CD14-positive monocyte (primary cell): ENCODE measurements at regions not wholly inside any gene's neighbourhood (a gene's known extent, or its start where the extent isn't known, plus 50 kb on each side); places are given as distances from the start of the nearest gene placed in this dataset.

ENCODE experiments used
- DNase-seq, 3 donors: peaks; one replicate each; pipeline ENCODE4 v3.0.0-alpha.2; 2011 to 2022
- H2AFZ ChIP-seq: 2 replicates; pipeline ENCODE4 v1.6.0; 2012; ENCODE audit warnings: mild to moderate bottlenecking, low read depth, low read length, inconsistent platforms; ENCODE audit not compliant: insufficient read depth, poor library complexity, severe bottlenecking
- H3K27ac ChIP-seq, 2 donors: 1 replicate in 1 of 2; 2 replicates in 1 of 2; pipeline ENCODE4 v1.5.1; 2012 to 2013; ENCODE audit warnings: low read length in 2 of 2, control low read depth in 1 of 2, inconsistent platforms in 1 of 2, low read depth in 1 of 2, mild to moderate bottlenecking in 1 of 2
- H3K27me3 ChIP-seq, 2 donors: one replicate each; pipeline versions ENCODE4 v1.6.0 to v1.6.1; 2011 to 2013; ENCODE audit warnings: low read length in 2 of 2; ENCODE audit not compliant: control insufficient read depth in 2 of 2, insufficient read depth in 2 of 2
- H3K36me3 ChIP-seq, 2 donors: replicated peaks in 1 of 2; 1 replicate in 1 of 2; 2 replicates in 1 of 2; pipeline versions ENCODE4 v1.5.1 to v1.6.1; 2012 to 2013; ENCODE audit warnings: low read length in 2 of 2, control low read depth in 1 of 2, inconsistent platforms in 1 of 2, mild to moderate bottlenecking in 1 of 2; ENCODE audit not compliant: insufficient read depth in 2 of 2, control insufficient read depth in 1 of 2
- H3K4me1 ChIP-seq, 2 donors: 1 replicate in 1 of 2; 2 replicates in 1 of 2; pipeline versions ENCODE4 v1.5.1 to v1.6.1; 2012 to 2013; ENCODE audit warnings: low read length in 2 of 2, control low read depth in 1 of 2, inconsistent platforms in 1 of 2, mild to moderate bottlenecking in 1 of 2, moderate library complexity in 1 of 2; ENCODE audit not compliant: insufficient read depth in 2 of 2, control insufficient read depth in 1 of 2
- H3K4me2 ChIP-seq: replicated peaks from 2 replicates; pipeline ENCODE3; 2012; ENCODE audit warnings: low read length, moderate library complexity, mild to moderate bottlenecking; ENCODE audit not compliant: poor library complexity, severe bottlenecking; ENCODE audit errors: extremely low read depth
- H3K4me3 ChIP-seq, 3 experiments: fragments of 200-600 bp in 1 of 3; sonication (generic) in 1 of 3; replicated peaks in 1 of 3; 1 replicate in 2 of 3; 2 replicates in 1 of 3; pipeline ENCODE4 v1.5.1; 2011 to 2013; ENCODE audit warnings: low read length in 3 of 3, mild to moderate bottlenecking in 3 of 3, control low read depth in 2 of 3, low read depth in 2 of 3, inconsistent platforms in 1 of 3, moderate library complexity in 1 of 3
- H3K79me2 ChIP-seq: 2 replicates; pipeline ENCODE4 v1.6.0; 2012; ENCODE audit warnings: mild to moderate bottlenecking, control low read depth, inconsistent platforms, low read length, moderate library complexity; ENCODE audit not compliant: insufficient read depth
- H3K9ac ChIP-seq: 2 replicates; pipeline ENCODE4 v1.6.0; 2017; ENCODE audit warnings: low read length, mild to moderate bottlenecking; ENCODE audit not compliant: insufficient read depth, poor library complexity, severe bottlenecking
- H3K9me3 ChIP-seq, 2 donors: replicated peaks in 1 of 2; 1 replicate in 1 of 2; 2 replicates in 1 of 2; pipeline versions ENCODE4 v1.5.1 to v1.6.1; 2012 to 2013; ENCODE audit warnings: low read length in 2 of 2, control low read depth in 1 of 2; ENCODE audit not compliant: control insufficient read depth in 1 of 2, insufficient read depth in 1 of 2
- H4K20me1 ChIP-seq: 2 replicates; pipeline ENCODE4 v1.6.0; 2012; ENCODE audit warnings: mild to moderate bottlenecking, low read length, control low read depth, moderate library complexity; ENCODE audit not compliant: insufficient read depth
- H3K27ac Mint-ChIP-seq, 7 donors: one replicate each; pipeline ENCODE4 v1.8.0; 2020; ENCODE audit warnings: mild to moderate bottlenecking in 7 of 7, mixed read lengths in 7 of 7, moderate library complexity in 6 of 7, inconsistent platforms in 2 of 7
- H3K27me3 Mint-ChIP-seq, 3 donors: one replicate each; pipeline ENCODE4 v1.8.0; 2021 to 2022; ENCODE audit warnings: low read depth in 3 of 3, mild to moderate bottlenecking in 3 of 3, mixed read lengths in 3 of 3, moderate library complexity in 3 of 3, inconsistent platforms in 1 of 3
- H3K36me3 Mint-ChIP-seq, 2 donors: one replicate each; pipeline ENCODE4 v1.8.0; 2020; ENCODE audit warnings: mixed read lengths in 2 of 2, inconsistent platforms in 1 of 2, mild to moderate bottlenecking in 1 of 2
- H3K4me1 Mint-ChIP-seq: one replicate; pipeline ENCODE4 v1.8.0; 2020; ENCODE audit warnings: mild to moderate bottlenecking, mixed read lengths
- H3K4me3 Mint-ChIP-seq, 2 donors: one replicate each; pipeline ENCODE4 v1.8.0; 2020; ENCODE audit warnings: mild to moderate bottlenecking in 2 of 2, mixed read lengths in 2 of 2, moderate library complexity in 1 of 2
- H3K9me3 Mint-ChIP-seq, 7 donors: one replicate each; pipeline ENCODE4 v1.8.0; 2020 to 2022; ENCODE audit warnings: mixed read lengths in 7 of 7, mild to moderate bottlenecking in 6 of 7, moderate library complexity in 6 of 7, inconsistent platforms in 2 of 7
- CTCF ChIP-seq: fragments of 200-600 bp; IDR thresholded peaks from one replicate; pipeline ENCODE4 v1.8.0; 2022; ENCODE audit warnings: antibody characterized with exemption, mild to moderate bottlenecking
- WGBS: methylation state at CpG from one replicate; pipeline ENCODE4 v1.1.5; 2013; ENCODE audit warnings: missing lambda C conversion rate; ENCODE audit not compliant: insufficient coverage; 5-methylcytosine and 5-hydroxymethylcytosine counted together
- intact Hi-C, 2 donors: fragments of 100-400 bp; cut with micrococcal nuclease; formaldehyde crosslinking; loops; one replicate each; pipeline versions ENCODE4 v1.15.0 to v1.15.1; 2023

GRCh38 chr2:109061736-109062135, 67.3 kb upstream of the SH3RF3 start:
- H3K9me3 Mint-ChIP-seq = peaks cover 0 to 2% (median 0%) of the 10 kb centered on the region in 7 donors
- no peak overlapping the region for H2AFZ ChIP-seq
- no peak overlapping the region for H3K4me3 Mint-ChIP-seq
- no peak overlapping the region for H3K27ac Mint-ChIP-seq
- H3K36me3 ChIP-seq = no peaks in the 10 kb centered on the region
- peaks cover 0 to 3% (median 2%) of the 10 kb centered on the region in 3 donors for H3K27me3 Mint-ChIP-seq
- no peaks in the 10 kb centered on the region for H3K9me3 ChIP-seq
- H3K27ac ChIP-seq = no peak overlapping the region
- TF ChIP-seq CTCF = no peak
- 100% methylated on average over 1 of the region's 4 CpGs for WGBS
- H3K9ac ChIP-seq = no peak overlapping the region
- no peak overlapping the region for H3K4me2 ChIP-seq
- H3K36me3 Mint-ChIP-seq = no peaks in the 10 kb centered on the region
- H3K79me2 ChIP-seq = no peaks in the 10 kb centered on the region
- H3K27me3 ChIP-seq = no peaks in the 10 kb centered on the region
- intact Hi-C loops = no loop called here
- no peak for DNase-seq
- H3K4me3 ChIP-seq = no peak overlapping the region
- no peaks in the 10 kb centered on the region for H3K4me1 ChIP-seq
- H3K4me1 Mint-ChIP-seq = no peaks in the 10 kb centered on the region
- no peaks in the 10 kb centered on the region for H4K20me1 ChIP-seq

GRCh38 chr2:109060496-109060895, 68.5 kb upstream of the SH3RF3 start:
- Histone ChIP-seq H3K4me2 (no peak overlapping the region), H3K27ac (no peak overlapping the region), H3K36me3 (no peaks in the 10 kb centered on the region), H4K20me1 (no peaks in the 10 kb centered on the region), H3K27me3 (no peaks in the 10 kb centered on the region), H2AFZ (no peak overlapping the region), H3K4me3 (no peak overlapping the region), H3K79me2 (no peaks in the 10 kb centered on the region), H3K4me1 (no peaks in the 10 kb centered on the region), H3K9ac (no peak overlapping the region), H3K9me3 (no peaks in the 10 kb centered on the region)
- intact Hi-C loops = no loop called here
- TF ChIP-seq CTCF = no peak
- no peak for DNase-seq
- Mint-ChIP-seq H3K4me1 (no peaks in the 10 kb centered on the region), H3K27ac (no peak overlapping the region), H3K9me3 (peaks cover 0 to 2% (median 0%) of the 10 kb centered on the region in 7 donors), H3K4me3 (no peak overlapping the region), H3K27me3 (peaks cover 0 to 3% (median 2%) of the 10 kb centered on the region in 3 donors), H3K36me3 (no peaks in the 10 kb centered on the region)
- WGBS = no CpG with 5 or more reads among the region's 3 CpGs
